Fibroblast of lung (primary cell): ENCODE measurements at regions not wholly inside any gene's neighbourhood (a gene's known extent, or its start where the extent isn't known, plus 50 kb on each side); places are given as distances from the start of the nearest gene placed in this dataset.

Source experiments
- CTCF ChIP-seq, 2 donors: IDR thresholded peaks in 1 of 2; conservative IDR thresholded peaks in 1 of 2; 1 replicate in 1 of 2; 2 replicates in 1 of 2; pipeline ENCODE4 v1.5.1; 2011 to 2012; ENCODE audit warnings: low read length in 2 of 2, control low read depth in 1 of 2, inconsistent platforms in 1 of 2, low read depth in 1 of 2, mild to moderate bottlenecking in 1 of 2
- EZH2 ChIP-seq: IDR thresholded peaks from 2 replicates; pipeline ENCODE4 v1.5.1; 2012; ENCODE audit warnings: low read length, control low read depth, mild to moderate bottlenecking; ENCODE audit errors: missing control alignments

DNA sequence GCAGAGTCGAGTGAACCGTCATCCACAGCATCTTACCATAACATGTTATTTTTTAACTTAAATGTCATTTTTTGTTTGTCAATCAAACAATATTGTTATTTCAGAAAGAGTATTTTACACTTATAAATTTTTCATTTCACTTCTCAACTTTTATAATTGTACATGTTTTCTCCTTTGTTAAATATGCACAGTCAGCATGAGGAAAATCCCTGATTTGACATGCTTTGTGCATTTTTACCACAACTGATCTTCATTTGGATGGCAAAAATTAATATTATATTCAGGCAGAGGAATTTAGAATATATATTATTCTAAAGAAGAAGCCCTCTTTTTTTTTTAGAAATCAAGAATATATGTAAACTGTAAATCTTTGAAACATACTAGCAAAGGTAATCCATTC is 958.0 kb upstream of the PCDH7 start:
- TF ChIP-seq CTCF (conservative IDR thresholded peaks at IDR 0.05 in 1 of 2, IDR thresholded peaks at IDR 0.05 in 1 of 2; ENCODE audit: low read depth in 1 of 2, low read length in 2 of 2) = no peak
- no peak for TF ChIP-seq EZH2
